RWPE2 (cell line): ENCODE measurements at regions not wholly inside any gene's neighbourhood (a gene's known extent, or its start where the extent isn't known, plus 50 kb on each side); places are given as distances from the start of the nearest gene placed in this dataset.

Experiments used
- ATAC-seq: fragments of 200-7000 bp; cut with Tn5 transposase; 3 replicates; pipeline ENCODE4 v1.9.1; 2021; ENCODE audit warnings: low read depth
- DNase-seq: peaks from one replicate; pipeline ENCODE4 v3.0.0-alpha.2; 2020; ENCODE audit warnings: low spot score
- H3K27ac ChIP-seq: fragments of 450-650 bp; 2 replicates; pipeline ENCODE4 v1.5.1; 2017; ENCODE audit warnings: mild to moderate bottlenecking; ENCODE audit not compliant: poor library complexity, severe bottlenecking
- H3K27me3 ChIP-seq: fragments of 250-450 bp; sonication (Bioruptor Pico); 2 replicates; pipeline ENCODE4 v1.5.1; 2021; ENCODE audit warnings: mild to moderate bottlenecking, moderate library complexity; ENCODE audit not compliant: insufficient read depth, poor library complexity, severe bottlenecking
- H3K36me3 ChIP-seq: fragments of 250-450 bp; sonication (Bioruptor Pico); 2 replicates; pipeline ENCODE4 v1.5.1; 2020; ENCODE audit warnings: low read depth, mild to moderate bottlenecking, moderate library complexity
- H3K4me1 ChIP-seq: fragments of 250-450 bp; sonication (Bioruptor Pico); 2 replicates; pipeline ENCODE4 v1.5.1; 2021; ENCODE audit warnings: mild to moderate bottlenecking, moderate library complexity; ENCODE audit not compliant: insufficient read depth, poor library complexity, severe bottlenecking
- H3K4me3 ChIP-seq: fragments of 250-450 bp; sonication (Bioruptor Pico); 2 replicates; pipeline ENCODE4 v1.5.1; 2021; ENCODE audit warnings: mild to moderate bottlenecking, moderate library complexity; ENCODE audit not compliant: severe bottlenecking
- H3K9me3 ChIP-seq: fragments of 250-450 bp; sonication (Bioruptor Pico); 2 replicates; pipeline ENCODE4 v1.5.1; 2021; ENCODE audit warnings: mild to moderate bottlenecking, moderate library complexity; ENCODE audit not compliant: severe bottlenecking
- CTCF ChIP-seq: fragments of 450-650 bp; IDR thresholded peaks from one replicate; pipeline ENCODE4 v1.5.1; 2017; ENCODE audit warnings: mild to moderate bottlenecking, moderate library complexity; ENCODE audit not compliant: poor library complexity, severe bottlenecking

DNA sequence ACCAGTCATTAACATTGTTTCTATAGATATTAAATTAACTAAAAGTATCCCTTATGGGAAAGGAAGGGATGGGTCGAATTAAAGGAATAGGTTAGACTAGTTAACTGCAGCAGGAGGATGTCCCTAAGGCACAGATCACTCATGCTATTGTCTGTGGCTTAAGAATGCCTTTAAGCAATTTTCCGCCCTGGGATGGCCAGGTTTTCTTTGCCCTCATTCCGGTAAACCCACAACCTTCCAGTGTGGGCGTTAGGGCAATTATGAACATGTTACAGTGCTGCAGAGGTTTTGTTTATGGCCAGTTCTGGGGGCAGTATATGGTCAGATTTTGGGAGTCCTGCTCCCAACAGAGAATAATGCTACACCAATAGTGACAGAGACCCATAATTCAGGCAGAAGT, 139.3 kb upstream of the CDK13 start:
- H3K4me3 ChIP-seq = no peak overlapping the region
- H3K36me3 ChIP-seq = no peaks in the 10 kb centered on the region
- H3K9me3 ChIP-seq = no peaks in the 10 kb centered on the region
- DNase-seq = no peak
- peak; percentile 38; the same call in 1 of the 3 replicates for ATAC-seq
- peaks cover 7% of the 10 kb centered on the region for H3K27me3 ChIP-seq
- H3K4me1 ChIP-seq = no peaks in the 10 kb centered on the region
- H3K27ac ChIP-seq = no peak overlapping the region
- TF ChIP-seq CTCF = no peak

GRCh38 chr7:39811161-39811614, 138.9 kb upstream of the CDK13 start:
- DNase-seq = no peak
- peaks cover 9% of the 10 kb centered on the region for H3K27me3 ChIP-seq
- H3K27ac ChIP-seq = no peak overlapping the region
- no peaks in the 10 kb centered on the region for H3K9me3 ChIP-seq
- no peak overlapping the region for H3K4me3 ChIP-seq
- TF ChIP-seq CTCF = no peak
- peak; percentile 70; the same call in 2 of the 3 replicates for ATAC-seq
- no peaks in the 10 kb centered on the region for H3K36me3 ChIP-seq
- H3K4me1 ChIP-seq = no peaks in the 10 kb centered on the region

GRCh38 chr7:39816462-39817060, 133.5 kb upstream of the CDK13 start:
- ATAC-seq = no peak
- no peak overlapping the region for H3K4me3 ChIP-seq
- H3K27me3 ChIP-seq = peaks cover 33% of the 10 kb centered on the region

GRCh38 chr7:39819514-39819913, 130.5 kb upstream of the CDK13 start:
- Histone ChIP-seq H3K27me3 (peaks cover 47% of the 10 kb centered on the region), H3K36me3 (no peaks in the 10 kb centered on the region), H3K27ac (no peak overlapping the region), H3K9me3 (no peaks in the 10 kb centered on the region), H3K4me3 (no peak overlapping the region), H3K4me1 (no peaks in the 10 kb centered on the region)
- DNase-seq = no peak
- TF ChIP-seq CTCF = no peak
- no peak for ATAC-seq

More at GRCh38 chr7:39816462-39817060, 133.5 kb upstream of the CDK13 start:
- H3K9me3 ChIP-seq = no peaks in the 10 kb centered on the region
- no peaks in the 10 kb centered on the region for H3K36me3 ChIP-seq
- H3K4me1 ChIP-seq = no peaks in the 10 kb centered on the region
- TF ChIP-seq CTCF = no peak
- H3K27ac ChIP-seq = no peak overlapping the region
- no peak for DNase-seq

GRCh38 chr7:39824456-39825200, 125.4 kb upstream of the CDK13 start:
- no peaks in the 10 kb centered on the region for H3K4me1 ChIP-seq

More at GRCh38 chr7:39824456-39825200, 125.4 kb upstream of the CDK13 start:
- no peak for TF ChIP-seq CTCF
- Histone ChIP-seq H3K4me3 (no peak overlapping the region), H3K36me3 (no peaks in the 10 kb centered on the region), H3K27ac (no peak overlapping the region), H3K9me3 (no peaks in the 10 kb centered on the region), H3K27me3 (peaks cover 40% of the 10 kb centered on the region)
- DNase-seq (no peak), ATAC-seq (no peak)
